ENCODE measurements at regions not wholly inside any gene's neighbourhood (a gene's known extent, or its start where the extent isn't known, plus 50 kb on each side); places are given as distances from the start of the nearest gene placed in this dataset.

GRCh38 chr16:65641049-65641761 is 519.3 kb upstream of the CDH11 start:
- TF ChIP-seq GATA2 (IDR thresholded peaks at IDR 0.05; ENCODE audit: low read depth, low read length) (no peak), GATA3 (IDR thresholded peaks at IDR 0.05; ENCODE audit: low read depth, low read length) (no peak)
